HG02840 (cell line): ENCODE measurements at regions not wholly inside any gene's neighbourhood (a gene's known extent, or its start where the extent isn't known, plus 50 kb on each side); places are given as distances from the start of the nearest gene placed in this dataset.

ENCODE experiments used
- ATAC-seq: cut with Tn5 transposase; IDR thresholded peaks from one replicate; pipeline ENCODE4 v1.9.1; 2021; ENCODE audit warnings: mild to moderate bottlenecking, moderate library complexity, moderate number of reproducible peaks; ENCODE audit not compliant: unreplicated experiment, low FRiP score

- no peak for ATAC-seq
These were observed 126.7 kb downstream of the DKK1 start for GRCh38 chr10:52440612-52441285.

DNA sequence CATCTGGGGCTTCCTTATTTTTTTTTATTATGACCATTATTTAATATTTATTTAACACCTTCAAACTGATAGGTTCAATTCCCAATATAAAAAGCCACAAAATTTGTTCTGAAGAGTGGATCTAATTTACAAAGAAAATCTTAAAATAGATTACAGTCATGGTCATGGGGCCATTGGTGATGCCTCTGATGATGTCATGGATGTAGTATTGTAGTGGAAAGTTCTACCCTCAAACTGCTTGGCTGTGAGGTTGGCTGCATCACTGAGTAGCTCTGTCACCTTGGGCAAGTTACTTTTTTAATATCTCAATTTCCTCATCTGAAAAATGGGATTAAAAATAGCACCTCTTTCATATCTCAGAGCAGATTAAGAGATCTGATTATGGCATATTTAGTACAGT, 128.5 kb downstream of the DKK1 start:
- no peak for ATAC-seq

DNA sequence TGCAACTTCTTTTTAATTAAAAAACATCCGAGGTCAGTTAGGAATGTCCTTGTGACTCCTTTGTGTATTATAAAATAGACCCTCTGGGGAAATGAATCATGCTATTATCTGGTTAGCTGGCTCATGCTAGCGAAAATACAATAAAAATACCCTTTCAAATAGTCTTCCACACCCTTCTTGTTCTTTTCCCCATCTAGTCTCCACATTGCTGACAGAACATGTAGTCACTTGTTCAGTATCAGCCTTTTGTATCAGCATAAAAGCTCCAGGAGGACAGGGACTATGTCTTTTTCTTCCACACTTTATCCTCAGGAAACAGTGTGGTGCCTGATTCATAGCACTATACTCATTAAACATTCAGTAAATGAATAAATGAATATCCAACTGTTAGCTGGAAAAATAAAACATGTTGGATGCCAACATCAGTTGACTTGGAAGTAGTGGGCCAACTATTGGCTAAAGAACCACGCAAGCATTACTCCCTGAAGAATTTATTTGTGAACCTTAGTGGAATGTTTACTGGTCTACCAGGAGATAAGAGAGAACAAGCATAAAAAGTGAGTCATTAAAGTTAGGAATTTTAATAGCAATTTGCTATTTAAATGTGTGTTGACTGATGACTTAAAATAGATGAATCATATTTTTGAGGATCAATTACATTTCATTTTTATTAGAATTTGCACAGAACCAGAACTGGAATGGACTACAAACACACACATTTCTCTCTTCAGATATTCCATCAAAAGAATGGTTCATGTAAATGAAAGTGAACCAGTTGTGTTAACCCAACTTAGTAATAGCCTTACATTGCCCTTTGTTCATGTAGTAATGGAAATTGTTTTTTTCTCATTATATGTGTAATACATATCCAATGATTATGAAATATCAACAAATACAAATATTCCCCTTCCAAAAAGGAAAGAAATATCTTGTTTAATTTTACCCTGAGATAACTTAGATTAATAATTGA, 129.6 kb downstream of the DKK1 start:
- ATAC-seq, result no peak

- no peak for ATAC-seq
These were observed 132.3 kb downstream of the DKK1 start for GRCh38 chr10:52446391-52446790.

DNA sequence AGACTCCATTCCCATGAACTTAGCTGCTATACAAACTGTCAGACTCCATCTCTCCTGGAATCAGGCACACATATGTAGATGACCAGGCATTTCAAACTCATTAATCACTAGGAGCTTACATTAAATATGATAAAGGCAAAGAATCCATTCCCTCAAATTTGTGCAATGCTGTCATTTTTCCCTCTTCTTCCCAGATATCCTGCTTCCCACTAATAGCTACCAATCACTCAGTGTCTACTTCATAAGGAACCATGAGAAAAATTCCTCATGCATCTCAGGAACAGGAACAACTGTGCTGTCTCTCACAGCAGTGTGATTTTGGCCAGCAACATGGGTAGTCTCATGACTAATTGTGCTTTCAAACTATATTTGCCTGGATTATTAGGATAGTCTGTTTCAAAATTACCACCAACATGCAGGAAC, 133.9 kb downstream of the DKK1 start:
- no peak for ATAC-seq

DNA sequence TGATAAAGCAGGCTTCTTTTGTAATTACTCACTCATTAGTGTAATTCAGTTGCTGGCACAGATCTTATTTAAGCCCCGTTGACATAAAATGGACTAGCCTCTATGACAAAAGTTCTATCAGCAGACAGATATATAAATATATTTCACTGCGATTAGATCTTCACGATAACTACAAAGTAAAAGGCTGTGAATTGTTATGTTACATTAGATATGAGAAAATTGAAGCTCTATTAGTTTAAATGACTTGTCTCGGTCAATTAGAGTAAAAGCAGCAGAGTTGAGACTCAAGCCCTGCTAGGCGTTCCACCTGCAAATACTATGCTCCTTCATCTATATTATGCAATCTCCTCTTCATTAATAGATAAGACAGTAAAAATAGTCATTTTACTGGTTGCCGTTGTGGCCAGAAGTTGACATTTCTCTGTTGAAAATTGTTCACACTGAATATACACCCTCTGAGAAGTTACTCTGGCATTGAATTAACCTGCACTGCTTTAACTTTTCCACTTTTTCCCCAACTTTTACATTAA, 136.7 kb downstream of the DKK1 start:
- ATAC-seq, result no peak

DNA sequence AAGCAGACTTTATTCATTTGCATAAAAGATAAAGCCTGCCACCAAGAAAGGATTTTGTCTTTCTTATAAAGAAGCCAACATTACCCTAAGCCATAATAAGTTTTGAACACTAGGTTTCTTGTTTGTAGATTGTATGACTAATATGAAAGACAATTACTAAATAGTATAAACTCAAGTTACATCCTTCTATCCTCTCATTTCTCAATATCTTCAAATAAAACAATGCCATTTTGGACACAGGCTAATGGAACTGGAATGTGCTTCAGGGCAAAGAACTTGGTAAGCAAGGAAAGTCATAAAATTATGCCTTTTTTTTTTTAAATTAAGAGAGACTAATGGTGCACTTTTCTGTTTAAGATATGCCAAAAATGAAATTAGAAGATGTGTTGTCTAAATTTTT, 137.7 kb downstream of the DKK1 start:
- ATAC-seq, result no peak

DNA sequence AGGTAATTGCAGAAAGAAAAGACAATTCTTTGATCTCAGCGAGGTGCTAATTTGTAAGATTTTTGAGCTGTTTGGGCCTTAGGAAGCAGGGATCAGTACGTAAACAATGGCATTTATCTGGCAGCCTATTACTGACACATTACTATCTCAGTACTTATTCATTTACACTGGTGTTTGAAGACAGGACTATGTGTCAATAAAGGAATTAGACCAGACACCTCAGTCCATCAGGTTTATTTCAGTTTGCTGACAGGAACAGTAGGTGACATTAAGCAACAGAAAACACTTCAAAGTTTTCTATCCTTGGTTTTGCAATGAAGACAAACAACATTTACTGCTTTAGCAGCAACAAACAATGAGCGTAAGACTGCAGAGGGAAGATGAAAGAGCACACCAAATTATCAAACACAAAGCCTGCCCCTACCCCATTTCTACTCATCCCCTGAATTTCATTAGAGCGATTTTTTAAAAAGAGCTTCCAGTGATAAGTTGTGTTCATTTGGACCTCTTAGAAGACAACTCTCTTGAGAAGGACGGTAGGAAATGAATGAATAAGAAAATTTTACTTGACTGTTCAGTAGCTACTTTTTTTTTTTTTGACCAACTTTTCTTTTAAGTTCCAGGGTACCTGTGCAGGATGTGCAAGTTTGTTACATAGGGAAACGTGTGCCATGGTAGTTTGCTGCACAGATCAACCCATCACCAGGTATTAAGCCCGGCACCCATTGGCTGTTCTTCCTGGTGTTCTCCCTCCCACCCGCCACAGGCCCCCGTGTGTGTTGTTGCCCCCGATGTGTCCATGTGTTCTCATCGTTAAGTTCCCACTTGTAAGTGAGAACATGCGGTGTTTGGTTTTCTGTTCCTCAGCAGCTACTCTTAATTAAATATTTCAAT, 138.8 kb downstream of the DKK1 start:
- no peak for ATAC-seq

DNA sequence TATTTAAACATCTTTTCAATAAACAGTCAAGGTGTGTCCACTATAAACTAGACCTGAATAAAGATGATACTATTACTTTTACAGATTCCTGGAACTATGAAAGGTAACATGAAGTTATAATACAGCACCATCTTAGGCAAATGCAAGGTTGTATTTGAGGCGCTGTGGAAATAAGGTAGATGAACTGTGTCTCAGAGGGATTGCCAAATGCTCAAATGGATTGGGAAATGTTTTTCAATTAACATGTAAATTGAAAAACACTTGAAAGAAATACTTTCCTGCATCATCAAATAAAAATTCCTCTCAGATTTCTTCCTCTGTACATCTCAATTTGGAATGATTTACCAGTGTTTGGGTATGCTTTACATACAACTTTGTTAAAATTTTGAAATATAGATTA, 139.4 kb downstream of the DKK1 start:
- ATAC-seq, result no peak

- ATAC-seq, result no peak
These were observed 140.4 kb downstream of the DKK1 start for GRCh38 chr10:52454491-52454890.

GRCh38 chr10:52455098-52455497, 141.0 kb downstream of the DKK1 start:
- ATAC-seq, result no peak

GRCh38 chr10:52459097-52459496, 145.0 kb downstream of the DKK1 start:
- ATAC-seq, result no peak

DNA sequence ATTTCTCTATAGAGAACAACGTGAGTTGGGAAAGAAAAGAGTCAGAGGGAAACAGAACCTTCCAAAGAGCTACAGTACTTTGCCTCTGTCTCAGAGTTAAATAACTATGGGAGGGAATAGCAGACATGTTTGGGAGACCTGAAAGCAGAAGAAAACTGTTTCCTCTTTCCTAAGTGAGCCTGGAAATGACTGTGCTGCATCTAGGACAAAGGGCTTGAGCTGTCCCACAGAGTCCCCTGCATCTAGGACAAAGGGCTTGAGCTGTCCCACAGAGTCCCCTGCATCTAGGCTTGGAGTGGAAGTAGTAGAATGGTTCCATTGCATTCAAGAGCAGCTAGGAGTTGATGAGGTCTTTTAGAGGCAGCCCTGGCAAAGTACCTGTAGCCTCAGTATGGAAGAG, 149.7 kb downstream of the DKK1 start:
- no peak for ATAC-seq

- ATAC-seq, result no peak
These were observed 150.5 kb downstream of the DKK1 start for GRCh38 chr10:52464368-52465124.

DNA sequence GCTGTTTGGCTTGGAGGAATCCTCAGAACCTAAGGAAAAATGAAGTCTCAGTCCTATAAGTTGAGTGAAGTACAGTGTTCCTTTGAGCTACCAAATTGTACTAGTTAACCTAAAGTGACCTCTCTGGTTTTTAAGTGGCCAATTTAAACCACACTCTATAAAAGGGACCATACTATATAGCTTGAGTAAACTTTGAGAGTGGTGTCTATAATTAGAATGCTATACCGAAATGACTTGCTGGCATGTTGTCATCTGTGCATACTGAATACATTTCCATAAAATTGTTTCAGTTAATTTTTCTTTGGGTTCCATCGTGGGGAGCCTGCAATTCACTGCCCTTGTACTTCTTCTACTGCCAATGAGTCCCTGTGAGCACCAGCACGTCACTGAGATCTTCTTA, 151.1 kb downstream of the DKK1 start:
- ATAC-seq, result no peak

GRCh38 chr10:52466464-52466863, 152.4 kb downstream of the DKK1 start:
- no peak for ATAC-seq

DNA sequence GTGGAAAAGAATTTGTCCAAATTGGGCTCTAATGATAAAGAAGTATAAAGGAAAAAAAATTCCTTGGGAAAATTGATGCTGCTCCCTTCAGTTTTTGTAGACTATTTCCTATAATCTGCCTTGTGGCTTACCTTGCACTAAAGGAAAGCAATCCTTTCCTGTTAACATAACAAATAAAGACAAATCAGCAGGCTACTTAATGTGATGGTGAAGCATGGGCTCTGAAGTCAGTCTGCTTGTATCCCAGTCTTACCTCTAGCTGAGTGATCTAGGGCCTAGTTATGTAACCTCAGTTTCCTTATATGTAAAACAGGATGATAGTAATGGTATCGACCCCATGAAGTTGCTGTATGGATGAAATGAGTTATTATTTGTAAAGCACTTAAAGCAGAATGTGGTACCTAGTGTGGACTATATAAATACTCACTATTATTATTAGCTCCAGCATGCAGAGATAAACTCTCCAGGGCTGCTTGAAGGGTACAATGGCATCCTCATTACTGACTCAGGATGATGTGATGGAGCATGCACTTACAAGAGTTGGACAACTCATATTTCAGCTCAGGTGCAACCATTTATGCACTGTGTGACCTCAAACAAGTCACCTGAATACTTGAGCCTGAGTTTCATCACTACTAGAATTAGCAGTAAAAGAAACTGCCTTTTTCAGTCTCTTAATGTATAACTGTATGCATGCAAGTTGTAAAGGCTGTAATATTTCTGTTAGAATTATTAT, 156.1 kb downstream of the DKK1 start:
- ATAC-seq, result no peak

DNA sequence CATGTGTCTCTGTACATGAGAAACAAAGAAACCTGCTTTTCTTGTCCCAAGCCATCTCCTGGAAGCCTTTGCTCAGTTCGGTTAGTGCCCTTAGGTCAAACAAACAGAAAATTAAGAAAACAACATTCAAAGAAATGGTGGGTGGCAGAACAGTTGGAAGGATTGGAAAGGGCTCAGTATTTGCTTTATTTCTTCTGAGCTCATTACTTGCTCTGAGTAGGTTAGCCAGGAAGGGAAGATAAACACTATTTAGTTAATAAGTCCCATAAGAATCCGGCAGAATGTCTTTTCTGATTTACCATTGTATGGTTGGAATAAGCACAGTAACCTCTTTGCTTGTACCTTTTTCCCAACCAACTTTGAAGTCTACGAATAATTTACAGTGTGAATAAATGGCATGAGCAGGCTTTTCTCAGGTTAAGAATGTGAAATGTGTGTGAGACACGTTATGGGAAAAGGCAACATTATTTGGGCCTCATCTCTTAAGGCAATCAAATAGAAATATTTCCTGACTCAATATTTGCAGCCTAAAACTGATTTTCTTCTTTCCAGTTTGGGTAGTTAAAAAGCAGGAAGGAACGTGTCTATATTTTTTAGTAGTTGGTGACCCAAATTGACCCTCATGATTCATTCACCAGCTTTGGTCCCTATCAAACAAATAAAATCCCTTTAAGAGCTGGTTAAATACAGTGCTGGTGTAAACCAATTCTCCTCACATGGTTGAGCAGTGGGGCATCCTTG, 158.5 kb downstream of the DKK1 start:
- no peak for ATAC-seq
